ENCODE measurements at regions not wholly inside any gene's neighbourhood (a gene's known extent, or its start where the extent isn't known, plus 50 kb on each side); places are given as distances from the start of the nearest gene placed in this dataset.

DNA sequence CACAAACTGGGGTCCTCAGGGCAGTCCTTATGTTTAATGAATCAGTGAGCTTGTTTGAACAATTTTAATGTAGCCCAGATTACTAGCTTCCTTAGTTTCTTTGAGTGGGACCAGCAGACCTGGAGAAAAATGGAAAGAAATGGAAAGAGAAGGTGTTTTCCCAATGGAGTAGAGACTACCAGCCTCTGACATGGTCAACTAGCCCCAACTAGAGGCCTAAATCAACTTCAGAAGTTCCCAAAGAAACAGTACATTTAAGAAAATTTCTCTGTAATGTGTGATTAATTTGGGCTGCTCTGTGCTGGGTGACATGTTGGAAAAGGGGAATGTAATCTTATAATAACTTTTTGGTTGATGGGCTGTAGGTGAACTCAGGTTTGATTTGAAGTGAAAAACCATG, 310.9 kb downstream of the MFSD1 start:
- CTCF ChIA-PET, result interaction anchor here (1.4 kb wide), 1 partner anchor 21 kb away, joined by 4 read pairs; no protein-coding TSS in a partner anchor
- no peak overlapping the region for H3K27ac ChIP-seq (ENCODE audit: low read depth in 2 of 2, low read length in 1 of 2)
- H3K9ac ChIP-seq, result no peak overlapping the region
- H3K27me3 ChIP-seq (ENCODE audit: insufficient read depth), result no peaks in the 10 kb centered on the region
- no peaks in the 10 kb centered on the region for H3F3A ChIP-seq (replicated peaks; ENCODE audit: insufficient read depth)
- no peaks in the 10 kb centered on the region for H3K36me3 ChIP-seq (replicated peaks in 1 of 2; ENCODE audit: control insufficient read depth in 1 of 2, insufficient read depth in 2 of 2, low read length in 1 of 2)
- TF ChIP-seq, protein P1, sequence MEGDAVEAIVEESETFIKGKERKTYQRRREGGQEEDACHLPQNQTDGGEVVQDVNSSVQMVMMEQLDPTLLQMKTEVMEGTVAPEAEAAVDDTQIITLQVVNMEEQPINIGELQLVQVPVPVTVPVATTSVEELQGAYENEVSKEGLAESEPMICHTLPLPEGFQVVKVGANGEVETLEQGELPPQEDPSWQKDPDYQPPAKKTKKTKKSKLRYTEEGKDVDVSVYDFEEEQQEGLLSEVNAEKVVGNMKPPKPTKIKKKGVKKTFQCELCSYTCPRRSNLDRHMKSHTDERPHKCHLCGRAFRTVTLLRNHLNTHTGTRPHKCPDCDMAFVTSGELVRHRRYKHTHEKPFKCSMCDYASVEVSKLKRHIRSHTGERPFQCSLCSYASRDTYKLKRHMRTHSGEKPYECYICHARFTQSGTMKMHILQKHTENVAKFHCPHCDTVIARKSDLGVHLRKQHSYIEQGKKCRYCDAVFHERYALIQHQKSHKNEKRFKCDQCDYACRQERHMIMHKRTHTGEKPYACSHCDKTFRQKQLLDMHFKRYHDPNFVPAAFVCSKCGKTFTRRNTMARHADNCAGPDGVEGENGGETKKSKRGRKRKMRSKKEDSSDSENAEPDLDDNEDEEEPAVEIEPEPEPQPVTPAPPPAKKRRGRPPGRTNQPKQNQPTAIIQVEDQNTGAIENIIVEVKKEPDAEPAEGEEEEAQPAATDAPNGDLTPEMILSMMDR (IDR thresholded peaks at IDR 0.05), result no peak
- TF ChIP-seq, protein P2, sequence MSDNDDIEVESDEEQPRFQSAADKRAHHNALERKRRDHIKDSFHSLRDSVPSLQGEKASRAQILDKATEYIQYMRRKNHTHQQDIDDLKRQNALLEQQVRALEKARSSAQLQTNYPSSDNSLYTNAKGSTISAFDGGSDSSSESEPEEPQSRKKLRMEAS (IDR thresholded peaks at IDR 0.05; ENCODE audit: low read depth), result no peak
- TF ChIP-seq SMC3 (IDR thresholded peaks at IDR 0.05; ENCODE audit: low read depth, low read length) (no peak), GATA2 (CRISPR knock-in tag; IDR thresholded peaks at IDR 0.05) (no peak), GABPA (IDR thresholded peaks at IDR 0.05; ENCODE audit: low read depth) (no peak), POLR2AphosphoS5 (IDR thresholded peaks at IDR 0.05; ENCODE audit: low read depth, low read length) (no peak), TEAD4 (IDR thresholded peaks at IDR 0.05; ENCODE audit: borderline replicate concordance, insufficient read depth) (no peak), RCOR1 (IDR thresholded peaks at IDR 0.05; ENCODE audit: low read length) (no peak), NRF1 (IDR thresholded peaks at IDR 0.05; ENCODE audit: low read depth, low read length) (no peak)
- no peaks in the 10 kb centered on the region for H3K9me2 ChIP-seq
- no peak overlapping the region for H2AFZ ChIP-seq (ENCODE audit: low read depth)
- no peak for DNase-seq
- H3K4me2 ChIP-seq, result no peak overlapping the region
- no peaks in the 10 kb centered on the region for H3K9me3 ChIP-seq
- no peaks in the 10 kb centered on the region for H3K4me1 ChIP-seq (ENCODE audit: control insufficient read depth in 1 of 2, insufficient read depth in 2 of 2, low read depth in 1 of 2, low read length in 1 of 2)
- POLR2A ChIA-PET, result no interaction called here
- no peaks in the 10 kb centered on the region for H3K79me2 ChIP-seq (ENCODE audit: insufficient read depth)
- no peaks in the 10 kb centered on the region for H4K20me1 ChIP-seq (ENCODE audit: insufficient read depth)
- no peak overlapping the region for H3K4me3 ChIP-seq (ENCODE audit: low read depth in 2 of 2, low read length in 1 of 2)

DNA sequence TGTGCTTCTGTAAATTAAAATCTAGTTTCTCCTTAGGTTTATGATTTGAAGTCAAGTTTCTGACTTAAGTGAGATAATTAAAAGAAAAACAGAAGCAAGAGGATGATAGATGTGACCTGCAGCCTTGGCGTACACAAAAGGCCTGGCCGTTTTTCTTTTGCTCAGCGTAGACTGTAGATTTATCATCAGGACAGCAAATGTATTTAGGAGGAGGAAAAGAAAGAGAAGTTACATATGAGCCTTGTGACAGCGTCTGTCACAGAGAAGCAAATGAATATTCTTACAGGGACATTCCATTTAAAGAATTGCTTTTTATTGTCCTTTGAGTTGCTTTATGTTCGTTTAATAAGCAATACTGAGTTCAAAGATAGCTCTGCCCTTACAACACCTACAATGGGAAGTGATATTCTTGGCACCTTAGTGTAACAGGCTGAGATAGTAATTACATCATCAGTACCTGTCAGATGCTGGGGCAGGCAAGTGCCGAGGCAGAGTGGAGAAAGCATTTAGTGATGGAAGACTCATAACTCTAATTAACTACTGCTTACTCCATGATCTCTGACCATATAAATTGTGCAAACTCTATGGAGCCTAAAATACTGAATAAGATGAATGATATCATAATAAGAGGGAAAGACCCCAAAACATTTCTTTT, 311.5 kb downstream of the MFSD1 start:
- WGBS (ENCODE audit: low lambda C conversion rate), result 78% methylated on average over 6 of the region's 6 CpGs

More for the DNA sequence above, 311.5 kb downstream of the MFSD1 start:
- Histone ChIP-seq H3K27me3 (ENCODE audit: insufficient read depth) (no peaks in the 10 kb centered on the region), H3K27ac (ENCODE audit: low read depth in 2 of 2, low read length in 1 of 2) (no peak overlapping the region), H3K4me3 (ENCODE audit: low read depth in 2 of 2, low read length in 1 of 2) (no peak overlapping the region), H3K9ac (no peak overlapping the region), H3K9me3 (no peaks in the 10 kb centered on the region), H3K79me2 (ENCODE audit: insufficient read depth) (no peaks in the 10 kb centered on the region), H3K4me1 (ENCODE audit: control insufficient read depth in 1 of 2, insufficient read depth in 2 of 2, low read depth in 1 of 2, low read length in 1 of 2) (no peaks in the 10 kb centered on the region), H3K9me2 (no peaks in the 10 kb centered on the region), H2AFZ (ENCODE audit: low read depth) (no peak overlapping the region; the same call in 1 of the 2 replicates), H3F3A (replicated peaks; ENCODE audit: insufficient read depth) (no peaks in the 10 kb centered on the region), H4K20me1 (ENCODE audit: insufficient read depth) (no peaks in the 10 kb centered on the region), H3K36me3 (replicated peaks in 1 of 2; ENCODE audit: control insufficient read depth in 1 of 2, insufficient read depth in 2 of 2, low read length in 1 of 2) (no peaks in the 10 kb centered on the region), H3K4me2 (no peak overlapping the region)
- DNase-seq, result no peak
- ChIA-PET CTCF (interaction anchor here (0.9 to 1.4 kb wide), 2 partner anchors 20 to 474 kb away, joined by 3 to 4 read pairs; no protein-coding TSS in a partner anchor), POLR2A (no interaction called here)
- TF ChIP-seq, protein P3, sequence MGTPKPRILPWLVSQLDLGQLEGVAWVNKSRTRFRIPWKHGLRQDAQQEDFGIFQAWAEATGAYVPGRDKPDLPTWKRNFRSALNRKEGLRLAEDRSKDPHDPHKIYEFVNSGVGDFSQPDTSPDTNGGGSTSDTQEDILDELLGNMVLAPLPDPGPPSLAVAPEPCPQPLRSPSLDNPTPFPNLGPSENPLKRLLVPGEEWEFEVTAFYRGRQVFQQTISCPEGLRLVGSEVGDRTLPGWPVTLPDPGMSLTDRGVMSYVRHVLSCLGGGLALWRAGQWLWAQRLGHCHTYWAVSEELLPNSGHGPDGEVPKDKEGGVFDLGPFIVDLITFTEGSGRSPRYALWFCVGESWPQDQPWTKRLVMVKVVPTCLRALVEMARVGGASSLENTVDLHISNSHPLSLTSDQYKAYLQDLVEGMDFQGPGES (IDR thresholded peaks at IDR 0.05; ENCODE audit: low read depth, low read length), result no peak
- no peak for TF ChIP-seq EP300 (IDR thresholded peaks at IDR 0.05; ENCODE audit: borderline replicate concordance in 1 of 2, low read depth in 1 of 2, low read length in 1 of 2)
- no peak for TF ChIP-seq SMC3 (IDR thresholded peaks at IDR 0.05; ENCODE audit: low read depth, low read length)
- no peak for TF ChIP-seq RAD21 (IDR thresholded peaks at IDR 0.05; ENCODE audit: low read length)
